Naive thymus-derived CD8-positive, alpha-beta T cell (primary cell): ENCODE measurements at regions not wholly inside any gene's neighbourhood (a gene's known extent, or its start where the extent isn't known, plus 50 kb on each side); places are given as distances from the start of the nearest gene placed in this dataset.

Experiments used
- ATAC-seq, 2 donors: fragments of 150-1000 bp; cut with Tn5 transposase in 1 of 2; sonication (Bioruptor Pico), chemical (Tn5 transposase) in 1 of 2; 1 replicate in 1 of 2; 2 replicates in 1 of 2; pipeline ENCODE4 v1.10.0; 2021; ENCODE audit warnings: mild to moderate bottlenecking in 2 of 2, moderate library complexity in 2 of 2
- POLR2A ChIA-PET: fragments of 350-600 bp; sonication (Branson Sonifier 250); formaldehyde crosslinking; loops from one replicate; lab custom pipeline; 2021; ENCODE audit warnings: antibody characterized with exemption; lab: Charles Lee
- DNase-seq, 10 donors: peaks; one replicate each; pipeline versions ENCODE4 v3.0.0 to v3.0.0-alpha.2; 2020 to 2022
- H3K27ac Mint-ChIP-seq, 10 donors: one replicate each; pipeline ENCODE4 v1.8.0; 2020 to 2022; ENCODE audit warnings: mild to moderate bottlenecking in 10 of 10, mixed read lengths in 10 of 10, moderate library complexity in 4 of 10, inconsistent platforms in 1 of 10
- H3K27me3 Mint-ChIP-seq, 5 donors: one replicate each; pipeline ENCODE4 v1.8.0; 2021 to 2022; ENCODE audit warnings: mixed read lengths in 5 of 5
- H3K36me3 Mint-ChIP-seq, 3 donors: one replicate each; pipeline ENCODE4 v1.8.0; 2020 to 2022; ENCODE audit warnings: mixed read lengths in 3 of 3, mild to moderate bottlenecking in 2 of 3, inconsistent platforms in 1 of 3
- H3K4me1 Mint-ChIP-seq, 4 donors: one replicate each; pipeline ENCODE4 v1.8.0; 2021 to 2022; ENCODE audit warnings: mixed read lengths in 4 of 4
- H3K4me3 Mint-ChIP-seq, 10 donors: one replicate each; pipeline ENCODE4 v1.8.0; 2020 to 2022; ENCODE audit warnings: mild to moderate bottlenecking in 10 of 10, mixed read lengths in 10 of 10, moderate library complexity in 6 of 10, inconsistent platforms in 1 of 10
- H3K9me3 Mint-ChIP-seq, 9 donors: one replicate each; pipeline ENCODE4 v1.8.0; 2020 to 2022; ENCODE audit warnings: mixed read lengths in 9 of 9, mild to moderate bottlenecking in 3 of 9, inconsistent platforms in 1 of 9, moderate library complexity in 1 of 9

DNA sequence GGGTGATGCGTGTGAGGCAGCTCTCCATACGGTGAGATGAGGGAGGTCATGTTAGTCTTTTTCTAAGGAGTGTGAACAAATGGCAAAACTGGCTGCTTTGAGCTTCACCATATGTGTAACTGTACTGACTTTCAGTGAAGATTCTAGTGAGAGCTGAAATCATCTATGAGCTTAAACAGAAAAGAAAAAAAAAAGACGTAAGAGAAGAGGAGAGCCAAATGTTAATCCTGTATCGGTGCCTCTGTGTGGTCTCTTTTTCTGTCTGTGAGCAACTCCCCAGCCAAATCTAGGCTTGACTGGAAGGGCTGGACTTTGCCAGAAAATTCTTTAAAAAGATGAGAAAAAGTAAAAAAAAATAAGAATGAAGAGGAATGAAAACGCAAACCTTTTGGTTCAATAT lies 209.7 kb upstream of the TUT7 start:
- ATAC-seq = no peak
- no peak overlapping the region for H3K4me3 Mint-ChIP-seq
- peaks cover 0 to 13% (median 0%) of the 10 kb centered on the region in 3 donors for H3K36me3 Mint-ChIP-seq
- no peaks in the 10 kb centered on the region for H3K4me1 Mint-ChIP-seq
- DNase-seq = no peak
- POLR2A ChIA-PET = no interaction called here
- H3K27ac Mint-ChIP-seq = no peak overlapping the region
- peaks cover 2 to 29% (median 11%) of the 10 kb centered on the region in 9 donors for H3K9me3 Mint-ChIP-seq
- peaks cover 5 to 21% (median 8%) of the 10 kb centered on the region in 5 donors for H3K27me3 Mint-ChIP-seq

DNA sequence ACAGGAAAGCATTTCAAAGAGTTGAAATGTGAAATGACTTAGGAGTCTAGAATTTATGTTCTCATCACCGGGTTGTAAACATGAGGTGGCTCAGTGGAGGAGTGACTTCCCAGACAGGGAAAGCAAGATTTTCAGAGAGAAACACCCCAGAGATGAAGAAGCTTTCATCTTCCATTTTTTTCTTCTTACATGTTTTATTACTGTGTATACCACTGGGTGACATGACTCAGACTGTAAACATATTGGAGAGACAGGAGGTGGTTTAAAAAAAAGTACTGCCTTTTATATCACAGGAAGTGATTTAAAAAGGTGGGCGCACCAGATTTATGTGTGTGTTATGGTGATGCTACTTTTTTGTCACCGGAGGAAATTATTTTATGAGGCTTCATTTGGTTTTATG lies 209.1 kb upstream of the TUT7 start:
- POLR2A ChIA-PET = no interaction called here
- no peak overlapping the region for H3K27ac Mint-ChIP-seq
- peaks cover 2 to 26% (median 9%) of the 10 kb centered on the region in 9 donors for H3K9me3 Mint-ChIP-seq

DNA sequence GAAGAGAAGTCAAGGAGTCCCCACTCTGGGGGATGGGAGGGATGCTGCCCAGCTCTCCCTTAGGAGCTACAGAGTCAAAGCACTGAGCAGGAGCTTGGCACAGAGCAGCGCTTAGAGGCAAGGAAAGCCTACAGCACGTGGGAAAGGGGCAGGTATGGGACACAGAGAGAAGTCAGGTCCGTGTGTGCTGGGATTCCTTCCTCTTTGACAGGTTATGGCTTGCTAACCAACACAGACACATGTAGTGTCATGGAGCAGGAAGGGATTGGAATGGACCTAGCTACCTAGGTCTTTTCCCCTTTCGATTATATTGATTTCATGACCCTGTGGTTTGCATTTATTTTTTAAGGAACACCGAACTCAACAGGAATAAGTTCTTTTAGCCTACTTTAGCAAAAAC lies 208.5 kb upstream of the TUT7 start:
- POLR2A ChIA-PET = no interaction called here
- DNase-seq (no peak), ATAC-seq (no peak)
- H3K4me1 Mint-ChIP-seq = no peaks in the 10 kb centered on the region
- no peak overlapping the region for H3K27ac Mint-ChIP-seq
- peaks cover 0 to 17% (median 0%) of the 10 kb centered on the region in 3 donors for H3K36me3 Mint-ChIP-seq
- peaks cover 3 to 11% (median 8%) of the 10 kb centered on the region in 5 donors for H3K27me3 Mint-ChIP-seq
- H3K9me3 Mint-ChIP-seq = peaks cover 2 to 23% (median 8%) of the 10 kb centered on the region in 9 donors
- no peak overlapping the region for H3K4me3 Mint-ChIP-seq

More for the DNA sequence above, 209.1 kb upstream of the TUT7 start:
- Mint-ChIP-seq H3K4me3 (no peak overlapping the region), H3K4me1 (no peaks in the 10 kb centered on the region), H3K36me3 (peaks cover 0 to 14% (median 0%) of the 10 kb centered on the region in 3 donors), H3K27me3 (peaks cover 5 to 17% (median 8%) of the 10 kb centered on the region in 5 donors)
- DNase-seq = no peak
- ATAC-seq = no peak

DNA sequence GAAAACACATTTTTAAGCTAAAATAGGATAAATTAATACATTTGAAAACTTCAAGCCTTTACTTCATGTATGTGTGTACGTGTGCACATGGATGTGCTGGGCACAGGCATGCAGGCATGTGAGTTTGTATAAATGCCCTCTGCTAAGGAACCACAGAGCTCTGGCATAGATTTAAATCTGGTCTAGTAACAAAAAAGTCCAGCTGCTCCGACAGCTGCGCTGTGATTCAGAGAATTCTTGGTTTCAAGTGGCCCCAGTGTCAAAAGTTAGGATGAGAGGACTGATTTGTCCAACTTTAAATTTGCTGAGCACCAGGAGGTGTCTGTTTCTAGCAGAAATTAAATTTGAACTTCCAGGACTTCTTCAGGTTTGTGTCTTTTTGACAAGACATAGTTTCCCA lies 203.7 kb upstream of the TUT7 start:
- H3K4me1 Mint-ChIP-seq = no peaks in the 10 kb centered on the region
- peaks cover 0 to 4% (median 0%) of the 10 kb centered on the region in 3 donors for H3K36me3 Mint-ChIP-seq
- ATAC-seq (no peak), DNase-seq (no peak)
- peaks cover 0 to 4% (median 0%) of the 10 kb centered on the region in 9 donors for H3K9me3 Mint-ChIP-seq
- no peak overlapping the region for H3K4me3 Mint-ChIP-seq
- H3K27ac Mint-ChIP-seq = no peak overlapping the region
- POLR2A ChIA-PET = no interaction called here
- peaks cover 5 to 28% (median 13%) of the 10 kb centered on the region in 5 donors for H3K27me3 Mint-ChIP-seq

DNA sequence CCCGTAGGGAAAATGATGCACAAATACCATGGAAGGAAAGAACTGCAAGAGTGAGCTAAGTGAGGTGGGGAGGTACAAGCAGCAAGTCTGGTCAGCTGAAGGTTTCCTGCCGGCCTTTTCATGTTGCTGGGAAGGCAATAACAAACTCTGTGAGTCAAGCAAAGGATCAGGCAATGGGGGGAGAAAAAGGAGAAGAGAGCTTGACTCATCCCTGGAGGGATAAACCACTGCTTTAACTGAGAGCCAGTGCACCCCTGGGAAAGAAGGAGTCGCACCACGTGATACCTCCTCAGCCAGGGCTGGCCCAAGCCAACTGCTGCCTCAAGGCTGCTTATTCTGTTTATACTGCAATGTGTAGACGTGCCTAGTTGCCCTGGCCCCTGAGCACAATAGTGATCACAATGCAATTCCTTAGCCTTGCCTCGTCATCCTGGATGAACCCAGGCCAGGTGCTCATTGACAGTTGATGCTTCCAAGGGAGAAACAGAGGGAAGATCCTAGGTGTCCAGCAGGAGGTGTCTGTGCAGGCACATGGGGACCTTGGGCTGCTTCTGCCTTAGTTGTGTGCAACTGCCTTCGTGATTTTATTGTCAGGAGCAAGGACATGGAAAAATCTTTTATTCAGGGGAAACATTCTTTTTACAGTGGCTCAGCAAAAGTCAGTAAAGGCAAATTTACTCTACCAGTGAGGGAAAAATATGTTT lies 203.0 kb upstream of the TUT7 start:
- Mint-ChIP-seq H3K36me3 (peaks cover 0 to 4% (median 0%) of the 10 kb centered on the region in 3 donors), H3K27me3 (peaks cover 5 to 35% (median 14%) of the 10 kb centered on the region in 5 donors), H3K9me3 (peaks cover 0 to 4% (median 0%) of the 10 kb centered on the region in 9 donors), H3K4me3 (no peak overlapping the region), H3K27ac (no peak overlapping the region), H3K4me1 (no peaks in the 10 kb centered on the region)
- DNase-seq (no peak), ATAC-seq (no peak)
- POLR2A ChIA-PET = no interaction called here

DNA sequence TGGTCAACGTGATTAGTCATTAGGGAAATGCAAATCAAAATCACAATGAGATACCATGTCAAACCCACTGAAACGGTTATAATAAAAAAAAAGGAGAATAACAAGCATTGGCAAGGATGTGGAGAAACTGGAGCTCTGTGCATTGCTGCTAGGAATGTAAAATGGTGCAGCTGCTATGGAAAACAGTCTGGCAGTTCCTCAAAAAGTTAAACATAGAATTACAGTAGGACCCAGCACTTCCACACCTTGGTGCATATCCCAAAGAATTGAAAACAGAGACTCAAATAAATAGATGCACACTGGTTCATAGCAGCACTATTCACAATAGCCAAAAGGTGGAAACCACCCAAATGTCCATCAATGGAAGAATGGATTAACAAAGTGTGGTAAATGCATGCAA lies 201.5 kb upstream of the TUT7 start:
- Mint-ChIP-seq H3K27me3 (peaks cover 9 to 42% (median 14%) of the 10 kb centered on the region in 5 donors), H3K4me3 (no peak overlapping the region), H3K27ac (no peak overlapping the region), H3K9me3 (peaks cover 0 to 4% (median 0%) of the 10 kb centered on the region in 9 donors), H3K4me1 (no peaks in the 10 kb centered on the region), H3K36me3 (peaks cover 0 to 4% (median 0%) of the 10 kb centered on the region in 3 donors)
- DNase-seq = no peak
- no peak for ATAC-seq
- POLR2A ChIA-PET = no interaction called here

DNA sequence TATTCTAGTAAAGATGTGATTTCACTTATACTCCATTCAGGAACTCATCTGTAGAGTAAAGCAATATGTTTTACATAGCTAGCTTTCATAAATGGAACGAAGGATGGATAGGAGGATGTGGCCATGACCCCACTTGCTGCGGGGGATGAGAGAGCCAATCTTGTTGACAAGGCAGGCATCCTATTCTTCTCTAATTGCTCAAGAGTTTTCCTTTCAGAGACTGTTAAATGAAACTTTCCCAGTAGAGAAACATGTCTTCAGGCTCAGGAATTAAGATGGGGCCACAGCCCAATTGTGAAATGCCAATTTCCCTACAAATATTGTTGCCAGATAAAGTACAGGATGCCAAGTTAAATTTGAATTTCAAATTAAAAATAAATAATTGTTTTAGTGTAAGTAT lies 196.2 kb upstream of the TUT7 start:
- no peaks in the 10 kb centered on the region for H3K36me3 Mint-ChIP-seq
- H3K4me3 Mint-ChIP-seq = no peak overlapping the region
- ATAC-seq (no peak), DNase-seq (no peak)
- H3K4me1 Mint-ChIP-seq = no peaks in the 10 kb centered on the region
- H3K27ac Mint-ChIP-seq = peak overlapping the region in 1 of 10 donors; percentile 11
- POLR2A ChIA-PET = no interaction called here
- H3K9me3 Mint-ChIP-seq = no peaks in the 10 kb centered on the region
- peaks cover 7 to 71% (median 13%) of the 10 kb centered on the region in 5 donors for H3K27me3 Mint-ChIP-seq

DNA sequence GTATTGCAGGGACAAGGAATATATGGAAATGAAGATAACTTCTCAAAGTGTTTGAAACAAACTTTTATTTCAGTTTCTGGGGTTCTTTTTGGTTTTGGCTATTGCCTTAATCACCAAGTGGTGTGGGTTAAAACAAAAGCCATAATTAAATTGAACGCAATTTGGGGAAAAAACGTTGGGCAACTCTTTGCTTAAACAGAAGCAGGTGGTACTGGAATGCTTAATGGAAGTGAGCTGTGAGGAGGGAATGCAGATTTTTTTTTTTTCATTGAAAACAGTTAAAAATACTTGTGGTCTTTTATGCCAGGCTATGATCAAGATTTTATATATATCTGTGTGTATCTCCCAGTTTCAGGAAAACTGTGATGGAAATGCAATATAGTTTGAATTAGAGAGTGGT lies 195.7 kb upstream of the TUT7 start:
- DNase-seq (no peak), ATAC-seq (no peak)
- Mint-ChIP-seq H3K9me3 (no peaks in the 10 kb centered on the region), H3K4me3 (no peak overlapping the region), H3K27ac (no peak overlapping the region), H3K36me3 (no peaks in the 10 kb centered on the region), H3K4me1 (no peaks in the 10 kb centered on the region), H3K27me3 (peaks cover 7 to 71% (median 13%) of the 10 kb centered on the region in 5 donors)
- POLR2A ChIA-PET = no interaction called here

- no peaks in the 10 kb centered on the region for H3K4me1 Mint-ChIP-seq
- H3K36me3 Mint-ChIP-seq = no peaks in the 10 kb centered on the region
- POLR2A ChIA-PET = no interaction called here
- H3K9me3 Mint-ChIP-seq = no peaks in the 10 kb centered on the region
- ATAC-seq = no peak
- H3K27me3 Mint-ChIP-seq = peaks cover 7 to 67% (median 13%) of the 10 kb centered on the region in 5 donors
- H3K4me3 Mint-ChIP-seq = no peak overlapping the region
- H3K27ac Mint-ChIP-seq = no peak overlapping the region
- DNase-seq = no peak
Observed at GRCh38 chr9:86549401-86549811, 195.2 kb upstream of the TUT7 start.

GRCh38 chr9:86548220-86548619 lies 194.0 kb upstream of the TUT7 start:
- Mint-ChIP-seq H3K4me3 (no peak overlapping the region), H3K27ac (no peak overlapping the region), H3K36me3 (no peaks in the 10 kb centered on the region), H3K27me3 (peaks cover 5 to 56% (median 12%) of the 10 kb centered on the region in 5 donors), H3K4me1 (no peaks in the 10 kb centered on the region), H3K9me3 (no peaks in the 10 kb centered on the region)
- no peak for DNase-seq
- POLR2A ChIA-PET = no interaction called here
- ATAC-seq = no peak

DNA sequence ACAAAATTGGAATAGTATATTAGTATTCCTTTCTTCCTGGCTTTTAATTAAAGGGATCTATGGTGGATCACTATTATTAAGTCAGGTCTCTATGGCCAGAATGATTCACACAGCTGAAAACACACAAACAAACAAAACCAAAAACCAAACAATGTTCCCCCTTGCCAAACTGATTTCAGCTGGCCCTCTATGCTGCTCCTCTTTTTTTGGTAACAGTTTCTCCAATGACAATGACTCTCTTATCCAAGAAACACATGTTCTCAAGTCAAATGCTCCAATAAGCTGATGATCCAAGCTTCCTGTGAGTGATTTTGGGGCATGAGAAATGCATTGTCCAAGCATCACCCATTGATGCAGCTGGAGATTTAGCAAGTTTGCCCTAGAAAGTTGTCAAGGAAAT lies 193.4 kb upstream of the TUT7 start:
- no peak for ATAC-seq
- DNase-seq = no peak
- no peaks in the 10 kb centered on the region for H3K9me3 Mint-ChIP-seq
- H3K4me1 Mint-ChIP-seq = no peaks in the 10 kb centered on the region
- H3K4me3 Mint-ChIP-seq = no peak overlapping the region
- H3K27me3 Mint-ChIP-seq = peaks cover 0 to 49% (median 10%) of the 10 kb centered on the region in 5 donors
- no peaks in the 10 kb centered on the region for H3K36me3 Mint-ChIP-seq
- H3K27ac Mint-ChIP-seq = peak overlapping the region in 1 of 10 donors; percentile 26
- POLR2A ChIA-PET = no interaction called here

DNA sequence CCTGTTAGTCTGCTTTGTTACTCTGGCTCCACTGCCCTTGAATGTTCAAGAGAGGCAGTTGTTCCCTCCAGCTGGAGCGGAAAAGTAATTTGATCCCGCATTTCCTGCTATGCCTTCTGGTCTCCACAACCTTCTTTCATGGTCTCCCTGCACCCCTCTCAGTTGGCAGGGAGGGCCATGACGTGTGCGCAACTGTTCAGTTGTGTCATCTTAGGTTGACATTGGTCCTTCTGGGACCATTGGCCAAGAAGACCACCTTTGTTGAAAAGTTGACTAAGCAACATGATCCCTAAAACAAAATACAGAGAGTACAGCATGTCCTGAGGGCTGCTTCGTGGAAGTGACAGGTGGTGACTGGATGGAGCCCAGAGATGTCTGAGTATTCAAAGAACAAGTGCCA lies 192.5 kb upstream of the TUT7 start:
- DNase-seq (no peak), ATAC-seq (no peak)
- H3K27me3 Mint-ChIP-seq = peaks cover 0 to 41% (median 7%) of the 10 kb centered on the region in 5 donors
- H3K4me3 Mint-ChIP-seq = no peak overlapping the region
- no peaks in the 10 kb centered on the region for H3K4me1 Mint-ChIP-seq
- H3K9me3 Mint-ChIP-seq = no peaks in the 10 kb centered on the region
- H3K27ac Mint-ChIP-seq = peak overlapping the region in 1 of 10 donors; percentile 36
- POLR2A ChIA-PET = no interaction called here
- no peaks in the 10 kb centered on the region for H3K36me3 Mint-ChIP-seq

GRCh38 chr9:86545090-86545489 lies 190.9 kb upstream of the TUT7 start:
- DNase-seq (no peak), ATAC-seq (no peak)
- no peaks in the 10 kb centered on the region for H3K9me3 Mint-ChIP-seq
- H3K4me3 Mint-ChIP-seq = no peak overlapping the region
- H3K27ac Mint-ChIP-seq = no peak overlapping the region
- peaks cover 0 to 34% (median 3%) of the 10 kb centered on the region in 5 donors for H3K27me3 Mint-ChIP-seq
- H3K36me3 Mint-ChIP-seq = no peaks in the 10 kb centered on the region
- H3K4me1 Mint-ChIP-seq = no peaks in the 10 kb centered on the region
- POLR2A ChIA-PET = no interaction called here
